ENCODE measurements at regions not wholly inside any gene's neighbourhood (a gene's known extent, or its start where the extent isn't known, plus 50 kb on each side); places are given as distances from the start of the nearest gene placed in this dataset.

DNA sequence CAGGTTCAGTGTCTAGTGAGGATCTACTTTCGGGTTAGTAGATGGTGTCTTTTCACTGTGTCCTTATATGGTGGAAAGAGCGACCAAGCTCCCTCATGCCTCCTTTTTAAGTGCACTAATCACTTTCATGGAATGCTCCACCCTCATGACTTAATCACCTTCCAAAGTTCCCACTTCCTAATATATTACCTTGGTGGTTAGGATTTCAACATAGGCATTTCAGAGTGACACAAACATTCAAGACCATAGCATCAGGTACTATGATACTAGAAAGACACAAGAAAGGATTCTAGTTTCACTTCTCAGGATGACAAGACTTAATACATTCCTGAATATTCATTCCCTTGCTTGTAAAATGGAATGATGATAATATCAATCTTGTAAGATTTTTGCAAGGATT is 119.1 kb upstream of the FAM3C start:
- Histone ChIP-seq H3K4me3 (no peak overlapping the region), H3K36me3 (replicated peaks in 1 of 2) (no peaks in the 10 kb centered on the region), H3K9me3 (replicated peaks in 1 of 3) (no peaks in the 10 kb centered on the region), H3K27me3 (no peaks in the 10 kb centered on the region), H3K27ac (no peak overlapping the region), H3K4me1 (replicated peaks in 1 of 2) (no peaks in the 10 kb centered on the region)
- 71 to 94% (median 81%) methylated on average over 2 of the region's 2 CpGs for WGBS, 4 donors
- TF ChIP-seq, protein P1, sequence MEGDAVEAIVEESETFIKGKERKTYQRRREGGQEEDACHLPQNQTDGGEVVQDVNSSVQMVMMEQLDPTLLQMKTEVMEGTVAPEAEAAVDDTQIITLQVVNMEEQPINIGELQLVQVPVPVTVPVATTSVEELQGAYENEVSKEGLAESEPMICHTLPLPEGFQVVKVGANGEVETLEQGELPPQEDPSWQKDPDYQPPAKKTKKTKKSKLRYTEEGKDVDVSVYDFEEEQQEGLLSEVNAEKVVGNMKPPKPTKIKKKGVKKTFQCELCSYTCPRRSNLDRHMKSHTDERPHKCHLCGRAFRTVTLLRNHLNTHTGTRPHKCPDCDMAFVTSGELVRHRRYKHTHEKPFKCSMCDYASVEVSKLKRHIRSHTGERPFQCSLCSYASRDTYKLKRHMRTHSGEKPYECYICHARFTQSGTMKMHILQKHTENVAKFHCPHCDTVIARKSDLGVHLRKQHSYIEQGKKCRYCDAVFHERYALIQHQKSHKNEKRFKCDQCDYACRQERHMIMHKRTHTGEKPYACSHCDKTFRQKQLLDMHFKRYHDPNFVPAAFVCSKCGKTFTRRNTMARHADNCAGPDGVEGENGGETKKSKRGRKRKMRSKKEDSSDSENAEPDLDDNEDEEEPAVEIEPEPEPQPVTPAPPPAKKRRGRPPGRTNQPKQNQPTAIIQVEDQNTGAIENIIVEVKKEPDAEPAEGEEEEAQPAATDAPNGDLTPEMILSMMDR (IDR thresholded peaks at IDR 0.05): no peak
- no peak for TF ChIP-seq POLR2A (IDR thresholded peaks at IDR 0.05)
- DNase-seq: no peak
- intact Hi-C loops (cut with DNase I): no loop called here

DNA sequence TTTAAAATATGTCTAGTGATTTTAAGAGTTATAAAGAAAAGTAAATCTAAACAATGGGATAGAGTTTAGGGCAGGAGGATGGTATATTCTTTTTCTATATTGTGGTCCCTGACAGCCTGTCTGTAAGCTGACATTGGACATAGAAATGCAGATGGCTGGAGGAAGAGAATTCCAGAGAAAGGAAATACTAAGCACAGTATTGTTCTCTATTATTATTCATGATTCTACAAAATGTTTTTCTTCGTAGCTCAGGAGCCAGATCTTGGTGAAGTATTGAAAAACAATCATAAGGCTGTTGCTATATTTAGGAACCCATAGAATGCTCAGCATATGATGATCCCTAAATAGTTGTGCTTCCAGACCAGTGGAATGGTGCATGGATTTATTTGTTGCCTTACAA is 117.0 kb upstream of the FAM3C start:
- WGBS, 4 donors: 76 to 90% (median 80%) methylated on average over 1 of the region's 1 CpG
- H3K36me3 ChIP-seq (replicated peaks in 1 of 2): no peaks in the 10 kb centered on the region
- no peak for DNase-seq
- no peaks in the 10 kb centered on the region for H3K9me3 ChIP-seq (replicated peaks in 1 of 3)
- no peak overlapping the region for H3K27ac ChIP-seq
- no peaks in the 10 kb centered on the region for H3K4me1 ChIP-seq (replicated peaks in 1 of 2)
- intact Hi-C loops (cut with DNase I): no loop called here
- TF ChIP-seq POLR2A (IDR thresholded peaks at IDR 0.05): no peak
- TF ChIP-seq, protein P1 (IDR thresholded peaks at IDR 0.05): no peak
- H3K27me3 ChIP-seq: no peaks in the 10 kb centered on the region
- H3K4me3 ChIP-seq: no peak overlapping the region

DNA sequence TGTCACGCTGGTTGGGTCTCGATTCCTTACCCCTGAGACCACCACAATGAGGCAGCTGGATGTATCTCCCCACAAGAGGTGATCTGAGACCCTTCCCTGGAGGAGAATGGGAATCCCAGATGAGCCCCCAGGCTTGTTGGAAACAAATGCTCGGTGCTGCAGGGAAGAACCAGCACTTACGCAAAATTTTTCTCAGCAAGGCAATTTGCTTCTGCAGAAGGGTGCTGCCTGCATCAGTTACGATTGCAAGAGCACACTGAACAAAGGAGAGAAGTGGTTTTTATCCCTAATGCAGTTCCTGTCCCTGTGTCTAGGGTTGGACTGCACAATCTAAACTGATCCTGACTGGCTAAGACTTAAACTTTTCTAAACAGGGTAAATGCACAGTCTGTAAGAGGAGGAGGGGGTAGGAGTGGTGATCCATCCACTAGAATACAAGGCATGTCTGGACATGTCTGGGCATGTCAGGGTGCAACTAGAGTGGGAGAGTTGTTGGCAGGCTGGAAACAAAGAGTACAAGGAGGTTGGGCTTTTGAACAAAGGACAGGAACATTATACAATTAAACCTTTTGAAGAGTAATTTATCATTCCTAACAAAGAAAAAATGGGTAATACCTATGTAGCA is 114.9 kb upstream of the FAM3C start:
- H3K27me3 ChIP-seq: no peaks in the 10 kb centered on the region
- no peaks in the 10 kb centered on the region for H3K4me1 ChIP-seq (replicated peaks in 1 of 2)
- H3K36me3 ChIP-seq (replicated peaks in 1 of 2): no peaks in the 10 kb centered on the region
- no peak overlapping the region for H3K27ac ChIP-seq
- TF ChIP-seq POLR2A (IDR thresholded peaks at IDR 0.05): no peak
- TF ChIP-seq, protein P1 (IDR thresholded peaks at IDR 0.05): no peak
- H3K4me3 ChIP-seq: no peak overlapping the region
- 88 to 98% (median 93%) methylated on average over 4 to 5 of the region's 5 CpGs for WGBS, 4 donors
- no peaks in the 10 kb centered on the region for H3K9me3 ChIP-seq (replicated peaks in 1 of 3)
- intact Hi-C loops (cut with DNase I): no loop called here
- no peak for DNase-seq

DNA sequence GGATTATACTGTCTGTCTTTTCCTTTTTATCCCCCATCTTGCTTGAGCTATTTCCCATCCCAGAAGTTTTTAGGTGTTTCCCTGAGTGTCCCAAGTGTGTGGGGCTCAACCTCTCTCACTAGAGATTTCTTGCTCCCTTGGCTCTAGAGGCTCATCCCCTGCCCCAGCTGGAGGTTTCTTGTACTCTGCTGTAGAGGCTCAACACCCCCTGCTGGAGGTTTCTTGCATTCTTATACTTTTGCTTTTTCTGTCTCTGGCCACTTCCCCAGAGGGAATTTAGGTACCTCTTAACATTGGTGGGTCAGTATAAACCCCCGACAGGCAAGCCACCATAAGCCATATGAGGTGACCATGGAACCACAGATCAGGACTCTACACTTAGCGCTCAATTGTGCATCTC is 114.2 kb upstream of the FAM3C start:
- Histone ChIP-seq H3K36me3 (replicated peaks in 1 of 2) (no peaks in the 10 kb centered on the region), H3K27me3 (no peaks in the 10 kb centered on the region), H3K4me3 (no peak overlapping the region), H3K27ac (no peak overlapping the region), H3K4me1 (replicated peaks in 1 of 2) (no peaks in the 10 kb centered on the region), H3K9me3 (replicated peaks in 1 of 3) (no peaks in the 10 kb centered on the region)
- intact Hi-C loops (cut with DNase I): no loop called here
- DNase-seq: peak in 1 of 7 donors; percentile 12
- TF ChIP-seq, protein P1 (IDR thresholded peaks at IDR 0.05): peak in 4 of 6 experiments; percentile 19 to 34 (median 32)
- no peak for TF ChIP-seq POLR2A (IDR thresholded peaks at IDR 0.05)
- 89 to 96% (median 94%) methylated on average over 2 of the region's 2 CpGs for WGBS, 4 donors
